ENCODE measurements at regions not wholly inside any gene's neighbourhood (a gene's known extent, or its start where the extent isn't known, plus 50 kb on each side); places are given as distances from the start of the nearest gene placed in this dataset.

GRCh38 chr1:87462894-87463293 lies 134.2 kb downstream of the LMO4 start:
- in situ Hi-C loops (cut with MboI; ENCODE audit: low sequenced_read_pairs in 4 of 4), result no loop called here
- no peaks in the 10 kb centered on the region for H3K9me3 ChIP-seq
- intact Hi-C loops (cut with DNase I; ENCODE audit: low total_unique reads), result no loop called here
- no peak for ATAC-seq
- H3K36me3 ChIP-seq, result no peaks in the 10 kb centered on the region
- H3K27me3 ChIP-seq, result no peaks in the 10 kb centered on the region
- no peak overlapping the region for H3K27ac ChIP-seq
- peaks cover 0 to 8% of the 10 kb centered on the region in 2 donors for H3K4me1 ChIP-seq
- no peak overlapping the region for H3K4me3 ChIP-seq
- DNase-seq, result no peak
- no peak for TF ChIP-seq POLR2A (IDR thresholded peaks at IDR 0.05)
- TF ChIP-seq, protein P1, sequence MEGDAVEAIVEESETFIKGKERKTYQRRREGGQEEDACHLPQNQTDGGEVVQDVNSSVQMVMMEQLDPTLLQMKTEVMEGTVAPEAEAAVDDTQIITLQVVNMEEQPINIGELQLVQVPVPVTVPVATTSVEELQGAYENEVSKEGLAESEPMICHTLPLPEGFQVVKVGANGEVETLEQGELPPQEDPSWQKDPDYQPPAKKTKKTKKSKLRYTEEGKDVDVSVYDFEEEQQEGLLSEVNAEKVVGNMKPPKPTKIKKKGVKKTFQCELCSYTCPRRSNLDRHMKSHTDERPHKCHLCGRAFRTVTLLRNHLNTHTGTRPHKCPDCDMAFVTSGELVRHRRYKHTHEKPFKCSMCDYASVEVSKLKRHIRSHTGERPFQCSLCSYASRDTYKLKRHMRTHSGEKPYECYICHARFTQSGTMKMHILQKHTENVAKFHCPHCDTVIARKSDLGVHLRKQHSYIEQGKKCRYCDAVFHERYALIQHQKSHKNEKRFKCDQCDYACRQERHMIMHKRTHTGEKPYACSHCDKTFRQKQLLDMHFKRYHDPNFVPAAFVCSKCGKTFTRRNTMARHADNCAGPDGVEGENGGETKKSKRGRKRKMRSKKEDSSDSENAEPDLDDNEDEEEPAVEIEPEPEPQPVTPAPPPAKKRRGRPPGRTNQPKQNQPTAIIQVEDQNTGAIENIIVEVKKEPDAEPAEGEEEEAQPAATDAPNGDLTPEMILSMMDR (IDR thresholded peaks at IDR 0.05 in 4 of 5, conservative IDR thresholded peaks at IDR 0.05 in 1 of 5), result no peak

- peak; percentile 96 to 98 for ATAC-seq
- in situ Hi-C loops (cut with MboI; ENCODE audit: low sequenced_read_pairs in 4 of 4), result no loop called here
These were observed 135.4 kb downstream of the LMO4 start for GRCh38 chr1:87464022-87464490.

GRCh38 chr1:87466621-87467020 lies 137.9 kb downstream of the LMO4 start:
- ATAC-seq (no peak), DNase-seq (no peak)
- Histone ChIP-seq H3K4me1 (peaks cover 0 to 8% of the 10 kb centered on the region in 2 donors), H3K36me3 (no peaks in the 10 kb centered on the region), H3K27me3 (no peaks in the 10 kb centered on the region), H3K9me3 (no peaks in the 10 kb centered on the region), H3K4me3 (no peak overlapping the region), H3K27ac (no peak overlapping the region)
- no peak for TF ChIP-seq POLR2A (IDR thresholded peaks at IDR 0.05)
- TF ChIP-seq, protein P1 (IDR thresholded peaks at IDR 0.05 in 4 of 5, conservative IDR thresholded peaks at IDR 0.05 in 1 of 5), result no peak
- in situ Hi-C loops (cut with MboI; ENCODE audit: low sequenced_read_pairs in 4 of 4), result no loop called here
- intact Hi-C loops (cut with DNase I; ENCODE audit: low total_unique reads), result no loop called here

More at GRCh38 chr1:87464022-87464490, 135.4 kb downstream of the LMO4 start:
- no peak for DNase-seq
- peak overlapping the region in 2 of 4 donors; percentile 14 to 33 for H3K27ac ChIP-seq
- no peak for TF ChIP-seq POLR2A (IDR thresholded peaks at IDR 0.05)
- TF ChIP-seq, protein P1 (IDR thresholded peaks at IDR 0.05 in 4 of 5, conservative IDR thresholded peaks at IDR 0.05 in 1 of 5), result no peak
- intact Hi-C loops (cut with DNase I; ENCODE audit: low total_unique reads), result no loop called here
- H3K27me3 ChIP-seq, result no peaks in the 10 kb centered on the region
- H3K4me3 ChIP-seq, result no peak overlapping the region
- no peaks in the 10 kb centered on the region for H3K36me3 ChIP-seq
- H3K9me3 ChIP-seq, result no peaks in the 10 kb centered on the region
- peaks cover 0 to 8% of the 10 kb centered on the region in 2 donors for H3K4me1 ChIP-seq

GRCh38 chr1:87472716-87473115 lies 144.0 kb downstream of the LMO4 start:
- no peak for TF ChIP-seq POLR2A (IDR thresholded peaks at IDR 0.05)
- TF ChIP-seq, protein P1 (IDR thresholded peaks at IDR 0.05 in 4 of 5, conservative IDR thresholded peaks at IDR 0.05 in 1 of 5), result no peak
- no peaks in the 10 kb centered on the region for H3K9me3 ChIP-seq
- in situ Hi-C loops (cut with MboI; ENCODE audit: low sequenced_read_pairs in 4 of 4), result no loop called here
- DNase-seq (no peak), ATAC-seq (no peak)
- no peaks in the 10 kb centered on the region for H3K36me3 ChIP-seq
- intact Hi-C loops (cut with DNase I; ENCODE audit: low total_unique reads), result loop anchor here (10.0 kb wide), 1 partner anchor 482 kb away; no protein-coding TSS in a partner anchor
- no peak overlapping the region for H3K4me3 ChIP-seq
- H3K4me1 ChIP-seq, result no peaks in the 10 kb centered on the region
- no peak overlapping the region for H3K27ac ChIP-seq
- H3K27me3 ChIP-seq, result no peaks in the 10 kb centered on the region

GRCh38 chr1:87473203-87473661 lies 144.6 kb downstream of the LMO4 start:
- in situ Hi-C loops (cut with MboI; ENCODE audit: low sequenced_read_pairs in 4 of 4) (no loop called here), intact Hi-C loops (cut with DNase I; ENCODE audit: low total_unique reads) (loop anchor here (10.0 kb wide), 1 partner anchor 482 kb away; no protein-coding TSS in a partner anchor)

More at GRCh38 chr1:87473203-87473661, 144.6 kb downstream of the LMO4 start:
- Histone ChIP-seq H3K4me1 (no peaks in the 10 kb centered on the region), H3K27me3 (no peaks in the 10 kb centered on the region), H3K27ac (no peak overlapping the region), H3K4me3 (no peak overlapping the region), H3K9me3 (no peaks in the 10 kb centered on the region), H3K36me3 (no peaks in the 10 kb centered on the region)
- DNase-seq (no peak), ATAC-seq (no peak)
- TF ChIP-seq POLR2A (IDR thresholded peaks at IDR 0.05), result no peak
- TF ChIP-seq, protein P1 (IDR thresholded peaks at IDR 0.05 in 4 of 5, conservative IDR thresholded peaks at IDR 0.05 in 1 of 5), result no peak

Data from gastrocnemius medialis (tissue), 4 donors.